ENCODE measurements at regions not wholly inside any gene's neighbourhood (a gene's known extent, or its start where the extent isn't known, plus 50 kb on each side); places are given as distances from the start of the nearest gene placed in this dataset. TPM values are rescaled to one million over a fixed set of nuclear protein-coding genes. Genes with fewer than 3 reads are reported as not detected.
"Not testable (repeated sequence)": the region's sequence is repeated elsewhere in the genome, so short reads cannot be mapped to it uniquely, and the experiment has no call there.

- no peak for TF ChIP-seq CTCF (IDR thresholded peaks at IDR 0.05; ENCODE audit: insufficient read depth, low read depth, low read length)
- no peak overlapping the region for H3K4me3 ChIP-seq (ENCODE audit: low read depth, low read length)
- no peak for DNase-seq (ENCODE audit: low read depth)
Measured at GRCh38 chr6:5837323-5837722, 169.4 kb downstream of the NRN1 start.

- DNase-seq (ENCODE audit: low read depth); H3K4me3 ChIP-seq (ENCODE audit: low read depth, low read length): not testable (repeated sequence)
Measured at GRCh38 chr6:5836597-5836996, 170.1 kb downstream of the NRN1 start.

GRCh38 chr6:5833120-5833519, 173.6 kb downstream of the NRN1 start:
- no peak overlapping the region for H3K4me3 ChIP-seq (ENCODE audit: low read depth, low read length)
- no peak for DNase-seq (ENCODE audit: low read depth)
- TF ChIP-seq CTCF (IDR thresholded peaks at IDR 0.05; ENCODE audit: insufficient read depth, low read depth, low read length): no peak

- no peak for TF ChIP-seq CTCF (IDR thresholded peaks at IDR 0.05; ENCODE audit: insufficient read depth, low read depth, low read length)
- DNase-seq (ENCODE audit: low read depth): no peak
- no peak overlapping the region for H3K4me3 ChIP-seq (ENCODE audit: low read depth, low read length)
Measured at GRCh38 chr6:5832668-5833067, 174.1 kb downstream of the NRN1 start.

GRCh38 chr6:5831219-5831862, 175.4 kb downstream of the NRN1 start:
- DNase-seq (ENCODE audit: low read depth); H3K4me3 ChIP-seq (ENCODE audit: low read depth, low read length): not testable (repeated sequence)

- H3K4me3 ChIP-seq (ENCODE audit: low read depth, low read length): no peak overlapping the region
- DNase-seq (ENCODE audit: low read depth): no peak
- no peak for TF ChIP-seq CTCF (IDR thresholded peaks at IDR 0.05; ENCODE audit: insufficient read depth, low read depth, low read length)
Measured at GRCh38 chr6:5828296-5828695, 178.4 kb downstream of the NRN1 start.

- DNase-seq (ENCODE audit: low read depth): no peak
- no peak for TF ChIP-seq CTCF (IDR thresholded peaks at IDR 0.05; ENCODE audit: insufficient read depth, low read depth, low read length)
- no peak overlapping the region for H3K4me3 ChIP-seq (ENCODE audit: low read depth, low read length)
Measured at GRCh38 chr6:5827056-5827904, 179.4 kb downstream of the NRN1 start.

- not testable (repeated sequence) for DNase-seq (ENCODE audit: low read depth); H3K4me3 ChIP-seq (ENCODE audit: low read depth, low read length)
Measured at GRCh38 chr6:5824382-5824983, 182.2 kb downstream of the NRN1 start.

Small RNA genes in the stretch of these regions (small RNA-seq; reads per million reads assigned to genes)
- not detected for gene RN7SL221P

Measured in fibroblast of villous mesenchyme (primary cell).